GM12864 (cell line): ENCODE measurements at regions not wholly inside any gene's neighbourhood (a gene's known extent, or its start where the extent isn't known, plus 50 kb on each side); places are given as distances from the start of the nearest gene placed in this dataset.

Source experiments
- DNase-seq: peaks from one replicate; pipeline ENCODE4 v3.0.0-alpha.2; 2011; ENCODE audit warnings: low read depth
- H3K4me3 ChIP-seq: 2 replicates; pipeline ENCODE4 v1.5.1; 2011; ENCODE audit warnings: mild to moderate bottlenecking, low read depth, low read length, control low read depth
- CTCF ChIP-seq: IDR thresholded peaks from 2 replicates; pipeline ENCODE4 v1.5.1; 2011; ENCODE audit warnings: low read depth, mild to moderate bottlenecking, moderate library complexity, low read length, control low read depth, inconsistent platforms; ENCODE audit errors: missing control alignments

- no peak for DNase-seq
- H3K4me3 ChIP-seq = no peak overlapping the region
- no peak for TF ChIP-seq CTCF
Measured at GRCh38 chr3:162521669-162522068, 1025.1 kb downstream of the OTOL1 start.

GRCh38 chr3:162525066-162525742, 1028.6 kb downstream of the OTOL1 start:
- H3K4me3 ChIP-seq = no peak overlapping the region
- no peak for DNase-seq
- no peak for TF ChIP-seq CTCF

- TF ChIP-seq CTCF = no peak
- no peak for DNase-seq
- no peak overlapping the region for H3K4me3 ChIP-seq
Measured at GRCh38 chr3:162525771-162526170, 1029.2 kb downstream of the OTOL1 start.

- no peak for TF ChIP-seq CTCF
- no peak overlapping the region for H3K4me3 ChIP-seq
- no peak for DNase-seq
Measured at GRCh38 chr3:162534431-162534830, 1037.8 kb downstream of the OTOL1 start.

GRCh38 chr3:162538491-162538890, 1041.9 kb downstream of the OTOL1 start:
- H3K4me3 ChIP-seq = no peak overlapping the region
- no peak for DNase-seq
- TF ChIP-seq CTCF = no peak

- DNase-seq = no peak
- no peak overlapping the region for H3K4me3 ChIP-seq
- no peak for TF ChIP-seq CTCF
Measured at GRCh38 chr3:162538906-162539305, 1042.3 kb downstream of the OTOL1 start.

- H3K4me3 ChIP-seq = no peak overlapping the region
- no peak for TF ChIP-seq CTCF
- no peak for DNase-seq
Measured at GRCh38 chr3:162540421-162540820, 1043.8 kb downstream of the OTOL1 start.
